Activated CD4-positive, alpha-beta T cell treated with anti-CD3 and anti-CD28 coated beads for 48 hours (primary cell): ENCODE measurements at regions not wholly inside any gene's neighbourhood (a gene's known extent, or its start where the extent isn't known, plus 50 kb on each side); places are given as distances from the start of the nearest gene placed in this dataset.
A peak's percentile ranks its signal among the peaks of the same experiment; 100 is the strongest.
"Not testable (repeated sequence)": the region's sequence is repeated elsewhere in the genome, so short reads cannot be mapped to it uniquely, and the experiment has no call there.

Experiments
- DNase-seq: peaks from one replicate; pipeline ENCODE4 v3.0.0-alpha.2; 2020

- no peak for DNase-seq
These were observed 157.3 kb upstream of the SPRED2 start for GRCh38 chr2:65589667-65590066.

- DNase-seq: no peak
These were observed 155.4 kb upstream of the SPRED2 start for GRCh38 chr2:65587779-65588178.

GRCh38 chr2:65586516-65586915 is 154.1 kb upstream of the SPRED2 start:
- no peak for DNase-seq

- no peak for DNase-seq
These were observed 150.7 kb upstream of the SPRED2 start for GRCh38 chr2:65583061-65583460.

GRCh38 chr2:65582364-65582763 is 150.0 kb upstream of the SPRED2 start:
- no peak for DNase-seq

GRCh38 chr2:65580824-65581223 is 148.4 kb upstream of the SPRED2 start:
- DNase-seq: no peak

GRCh38 chr2:65579506-65580235 is 147.3 kb upstream of the SPRED2 start:
- DNase-seq: no peak

- no peak for DNase-seq
These were observed 145.3 kb upstream of the SPRED2 start for GRCh38 chr2:65577654-65578053.

GRCh38 chr2:65576861-65577601 is 144.6 kb upstream of the SPRED2 start:
- no peak for DNase-seq

GRCh38 chr2:65576278-65576677 is 143.9 kb upstream of the SPRED2 start:
- DNase-seq: no peak

- no peak for DNase-seq
These were observed 142.6 kb upstream of the SPRED2 start for GRCh38 chr2:65574993-65575392.

GRCh38 chr2:65568656-65569440 is 136.4 kb upstream of the SPRED2 start:
- DNase-seq: not testable (repeated sequence)

- no peak for DNase-seq
These were observed 134.2 kb upstream of the SPRED2 start for GRCh38 chr2:65566617-65567016.

- no peak for DNase-seq
These were observed 133.3 kb upstream of the SPRED2 start for GRCh38 chr2:65565681-65566080.

- DNase-seq: no peak
These were observed 131.9 kb upstream of the SPRED2 start for GRCh38 chr2:65564299-65564698.

- DNase-seq: no peak
These were observed 130.5 kb upstream of the SPRED2 start for GRCh38 chr2:65562890-65563289.

GRCh38 chr2:65558743-65559142 is 126.3 kb upstream of the SPRED2 start:
- no peak for DNase-seq

- no peak for DNase-seq
These were observed 125.5 kb upstream of the SPRED2 start for GRCh38 chr2:65557616-65558573.

GRCh38 chr2:65554765-65555591 is 122.6 kb upstream of the SPRED2 start:
- DNase-seq: peak; percentile 26

GRCh38 chr2:65553504-65554074 is 121.2 kb upstream of the SPRED2 start:
- DNase-seq: no peak

- no peak for DNase-seq
These were observed 119.1 kb upstream of the SPRED2 start for GRCh38 chr2:65551528-65551927.
